ENCODE measurements at regions not wholly inside any gene's neighbourhood (a gene's known extent, or its start where the extent isn't known, plus 50 kb on each side); places are given as distances from the start of the nearest gene placed in this dataset.

- peaks cover 12% of the 10 kb centered on the region for H3K4me1 Mint-ChIP-seq (ENCODE audit: insufficient read depth, unreplicated experiment)
- H3K4me3 Mint-ChIP-seq (ENCODE audit: unreplicated experiment): no peak overlapping the region
- no peak overlapping the region for H3K27ac Mint-ChIP-seq (ENCODE audit: low read depth, unreplicated experiment)
- CTCF ChIA-PET: no interaction called here
- intact Hi-C loops (cut with micrococcal nuclease): no loop called here
- TF ChIP-seq CTCF (IDR thresholded peaks at IDR 0.05; ENCODE audit: unreplicated experiment): no peak
- POLR2A ChIA-PET: interaction anchor here (0.6 to 0.9 kb wide), 3 partner anchors 13 to 157 kb away, joined by 3 read pairs; partner anchors contain the start of gene B3GALT2
- H3K27me3 Mint-ChIP-seq (ENCODE audit: insufficient read depth, unreplicated experiment): no peaks in the 10 kb centered on the region
- no peak for DNase-seq (ENCODE audit: unreplicated experiment)
- no TSS peak for BruUV-seq (replicated peaks)
- no peaks in the 10 kb centered on the region for H3K9me3 Mint-ChIP-seq (ENCODE audit: unreplicated experiment)
- no peaks in the 10 kb centered on the region for H3K36me3 Mint-ChIP-seq (ENCODE audit: insufficient read depth, unreplicated experiment)
Observed at GRCh38 chr1:193342811-193343210, 156.4 kb upstream of the B3GALT2 start.

GRCh38 chr1:193340331-193340730, 153.9 kb upstream of the B3GALT2 start:
- no TSS peak for BruUV-seq (replicated peaks)
- Mint-ChIP-seq H3K4me3 (ENCODE audit: unreplicated experiment) (no peak overlapping the region), H3K9me3 (ENCODE audit: unreplicated experiment) (no peaks in the 10 kb centered on the region), H3K36me3 (ENCODE audit: insufficient read depth, unreplicated experiment) (no peaks in the 10 kb centered on the region), H3K27me3 (ENCODE audit: insufficient read depth, unreplicated experiment) (no peaks in the 10 kb centered on the region), H3K4me1 (ENCODE audit: insufficient read depth, unreplicated experiment) (peaks cover 12% of the 10 kb centered on the region), H3K27ac (ENCODE audit: low read depth, unreplicated experiment) (no peak overlapping the region)
- intact Hi-C loops (cut with micrococcal nuclease): no loop called here
- POLR2A ChIA-PET: interaction anchor here (1.7 kb wide), 1 partner anchor 10 kb away, joined by 4 read pairs; no protein-coding TSS in a partner anchor
- CTCF ChIA-PET: interaction anchor here (0.6 to 1.6 kb wide), 6 partner anchors 11 to 1435 kb away, joined by 3 to 9 read pairs (median 3); no protein-coding TSS in a partner anchor
- no peak for DNase-seq (ENCODE audit: unreplicated experiment)
- no peak for TF ChIP-seq CTCF (IDR thresholded peaks at IDR 0.05; ENCODE audit: unreplicated experiment)

GRCh38 chr1:193339401-193339800, 153.0 kb upstream of the B3GALT2 start:
- DNase-seq (ENCODE audit: unreplicated experiment): no peak
- Mint-ChIP-seq H3K4me3 (ENCODE audit: unreplicated experiment) (no peak overlapping the region), H3K9me3 (ENCODE audit: unreplicated experiment) (no peaks in the 10 kb centered on the region), H3K36me3 (ENCODE audit: insufficient read depth, unreplicated experiment) (no peaks in the 10 kb centered on the region), H3K27me3 (ENCODE audit: insufficient read depth, unreplicated experiment) (no peaks in the 10 kb centered on the region), H3K27ac (ENCODE audit: low read depth, unreplicated experiment) (no peak overlapping the region), H3K4me1 (ENCODE audit: insufficient read depth, unreplicated experiment) (peaks cover 12% of the 10 kb centered on the region)
- BruUV-seq (replicated peaks): no TSS peak
- ChIA-PET CTCF (interaction anchor here (0.6 to 1.6 kb wide), 9 partner anchors 12 to 1749 kb away, joined by 3 to 9 read pairs (median 3); partner anchors contain the start of gene B3GALT2), POLR2A (no interaction called here)
- TF ChIP-seq CTCF (IDR thresholded peaks at IDR 0.05; ENCODE audit: unreplicated experiment): no peak
- intact Hi-C loops (cut with micrococcal nuclease): no loop called here

GRCh38 chr1:193338194-193338593, 151.8 kb upstream of the B3GALT2 start:
- H3K4me3 Mint-ChIP-seq (ENCODE audit: unreplicated experiment): no peak overlapping the region
- POLR2A ChIA-PET: interaction anchor here (0.6 to 1.1 kb wide), 3 partner anchors 10 to 216 kb away, joined by 3 read pairs; partner anchors contain the start of gene CDC73
- no peak overlapping the region for H3K27ac Mint-ChIP-seq (ENCODE audit: low read depth, unreplicated experiment)
- no peaks in the 10 kb centered on the region for H3K36me3 Mint-ChIP-seq (ENCODE audit: insufficient read depth, unreplicated experiment)
- DNase-seq (ENCODE audit: unreplicated experiment): peak; percentile 27
- no TSS peak for BruUV-seq (replicated peaks)
- peak; percentile 41 for TF ChIP-seq CTCF (IDR thresholded peaks at IDR 0.05; ENCODE audit: unreplicated experiment)
- intact Hi-C loops (cut with micrococcal nuclease): loop anchor here (1.0 kb wide), 2 partner anchors 155 to 195 kb away; no protein-coding TSS in a partner anchor
- H3K4me1 Mint-ChIP-seq (ENCODE audit: insufficient read depth, unreplicated experiment): peaks cover 12% of the 10 kb centered on the region
- H3K27me3 Mint-ChIP-seq (ENCODE audit: insufficient read depth, unreplicated experiment): no peaks in the 10 kb centered on the region
- CTCF ChIA-PET: interaction anchor here (0.6 to 2.7 kb wide), 10 partner anchors 10 to 391 kb away, joined by 3 to 15 read pairs (median 4); partner anchors contain the start of gene B3GALT2
- H3K9me3 Mint-ChIP-seq (ENCODE audit: unreplicated experiment): peaks cover 6% of the 10 kb centered on the region
